HCT116 (cell line): ENCODE measurements at regions not wholly inside any gene's neighbourhood (a gene's known extent, or its start where the extent isn't known, plus 50 kb on each side); places are given as distances from the start of the nearest gene placed in this dataset.

Experiments
- ATAC-seq: fragments of 200-7000 bp; cut with Tn5 transposase; 2 replicates; pipeline ENCODE4 v1.9.1; 2020; ENCODE audit warnings: mild to moderate bottlenecking, moderate library complexity
- BruUV-seq: library from RNA; stranded (reverse); fragments of 400-500 nt; replicated peaks from 2 replicates; lab custom pipeline; 2021; lab: Mats Ljungman, UMichigan
- CTCF ChIA-PET: fragments of 300-600 bp; sonication (Branson Sonifier 250); formaldehyde crosslinking; loops from one replicate; lab custom pipeline; 2021; ENCODE audit warnings: antibody characterized with exemption; lab: Charles Lee
- POLR2A ChIA-PET: fragments of 300-600, 350-600 bp; sonication (Branson Sonifier 250); formaldehyde crosslinking; loops from one replicate; lab custom pipeline; 2021; ENCODE audit warnings: antibody characterized with exemption; lab: Charles Lee
- RAD21 ChIA-PET, 2 experiments: fragments of 300-600 bp; sonication (Branson Sonifier 250); formaldehyde crosslinking; loops; one replicate each; lab custom pipeline; 2023; ENCODE audit warnings: low total read pairs in 2 of 2; ENCODE audit not compliant: uncharacterized antibody in 2 of 2, unreplicated experiment in 2 of 2, low non-redundant PET in 1 of 2; lab: Charles Lee
- DNase-seq: peaks from one replicate; pipeline ENCODE4 v3.0.0-alpha.2; 2010; ENCODE audit warnings: low read depth, low spot score
- H2AFZ ChIP-seq: fragments of 200-600 bp; shearing (Covaris generic), sonication (generic); 2 replicates; pipeline ENCODE4 v1.6.1; 2017; ENCODE audit warnings: low read depth, mixed run types, mixed read lengths, antibody characterized with exemption, low read length; ENCODE audit not compliant: poor library complexity, severe bottlenecking
- H3K27ac ChIP-seq: 2 replicates; pipeline ENCODE4 v1.5.1; 2012; ENCODE audit warnings: low read depth, low read length
- H3K27me3 ChIP-seq: fragments of 200-600 bp; sonication (generic); 2 replicates; pipeline ENCODE4 v1.6.1; 2016; ENCODE audit warnings: mixed run types, low read length, mixed read lengths; ENCODE audit not compliant: insufficient read depth
- H3K36me3 ChIP-seq, 2 experiments: fragments of 200-500 bp in 1 of 2; fragments of 200-600 bp in 1 of 2; sonication (Bioruptor generic) in 1 of 2; sonication (generic) in 1 of 2; 2 replicates each; pipeline versions ENCODE4 v1.5.1 to v1.6.1; 2014 to 2016; ENCODE audit warnings: low read length in 2 of 2, inconsistent platforms in 1 of 2, mixed read lengths in 1 of 2, mixed run types in 1 of 2; ENCODE audit not compliant: insufficient read depth in 2 of 2, control insufficient read depth in 1 of 2
- H3K4me1 ChIP-seq, 2 experiments: fragments of 200-600 bp in 1 of 2; sonication (generic) in 1 of 2; 2 replicates each; pipeline versions ENCODE4 v1.5.1 to v1.6.1; 2012 to 2017; ENCODE audit warnings: low read length in 2 of 2, inconsistent platforms in 1 of 2, mild to moderate bottlenecking in 1 of 2, mixed read lengths in 1 of 2, mixed run types in 1 of 2, moderate library complexity in 1 of 2; ENCODE audit not compliant: insufficient read depth in 2 of 2, control insufficient read depth in 1 of 2
- H3K4me2 ChIP-seq: fragments of 200-600 bp; sonication (generic); 2 replicates; pipeline ENCODE4 v1.6.1; 2017; ENCODE audit warnings: mixed run types, low read length, mixed read lengths
- H3K4me3 ChIP-seq, 2 experiments: fragments of 200-600 bp in 1 of 2; sonication (generic) in 1 of 2; replicated peaks in 1 of 2; 2 replicates each; pipeline ENCODE4 v1.5.1; 2011 to 2016; ENCODE audit warnings: low read length in 2 of 2, control low read depth in 1 of 2, low read depth in 1 of 2, mild to moderate bottlenecking in 1 of 2, mixed read lengths in 1 of 2, mixed run types in 1 of 2
- H3K79me2 ChIP-seq: fragments of 200-600 bp; sonication (generic); 2 replicates; pipeline ENCODE4 v1.6.1; 2017; ENCODE audit warnings: mild to moderate bottlenecking, mixed run types, low read length, moderate library complexity, mixed read lengths; ENCODE audit not compliant: insufficient read depth
- H3K9ac ChIP-seq: fragments of 200-600 bp; sonication (generic); 2 replicates; pipeline ENCODE4 v1.6.1; 2016; ENCODE audit warnings: low read length, mixed read lengths
- H3K9me2 ChIP-seq: fragments of 200-600 bp; sonication (generic), shearing (Covaris generic); 2 replicates; pipeline ENCODE4 v1.6.1; 2017; ENCODE audit warnings: mixed run types, mild to moderate bottlenecking, moderate library complexity; ENCODE audit not compliant: insufficient read depth
- H3K9me3 ChIP-seq, 2 experiments: fragments of 200-500 bp in 1 of 2; fragments of 200-600 bp in 1 of 2; sonication (Bioruptor generic) in 1 of 2; sonication (generic) in 1 of 2; 2 replicates each; pipeline ENCODE4 v1.6.1; 2014 to 2017; ENCODE audit warnings: low read length in 2 of 2, mixed read lengths in 2 of 2, inconsistent platforms in 1 of 2, low read depth in 1 of 2, mild to moderate bottlenecking in 1 of 2, mixed run types in 1 of 2, moderate library complexity in 1 of 2; ENCODE audit not compliant: control insufficient read depth in 1 of 2, insufficient read depth in 1 of 2
- H4K20me1 ChIP-seq: fragments of 200-600 bp; sonication (generic), shearing (Covaris generic); 2 replicates; pipeline ENCODE4 v1.6.1; 2017; ENCODE audit warnings: mixed run types, mild to moderate bottlenecking, moderate library complexity; ENCODE audit not compliant: insufficient read depth
- CEBPB ChIP-seq: IDR thresholded peaks from 2 replicates; pipeline ENCODE4 v1.6.1; 2012; ENCODE audit warnings: low read depth
- EGR1 ChIP-seq: IDR thresholded peaks from 2 replicates; pipeline ENCODE4 v1.6.1; 2012; ENCODE audit warnings: low read depth
- EZH2 ChIP-seq: fragments of 200-600 bp; sonication (generic); IDR thresholded peaks from 2 replicates; pipeline ENCODE4 v1.6.1; 2017; ENCODE audit warnings: antibody characterized with exemption, mixed run types
- FOSL1 ChIP-seq: IDR thresholded peaks from 2 replicates; pipeline ENCODE4 v1.6.1; 2012; ENCODE audit warnings: low read depth
- REST ChIP-seq: IDR thresholded peaks from 2 replicates; pipeline ENCODE4 v1.6.1; 2012; ENCODE audit warnings: low read depth
- SIN3A ChIP-seq: IDR thresholded peaks from 2 replicates; pipeline ENCODE4 v1.6.1; 2012; ENCODE audit warnings: low read depth
- TCF7L2 ChIP-seq: IDR thresholded peaks from 2 replicates; pipeline ENCODE4 v1.7.0; 2011; ENCODE audit warnings: borderline replicate concordance, inconsistent platforms; ENCODE audit not compliant: insufficient read depth, insufficient read length; ENCODE audit errors: extremely low read depth
- ZFX ChIP-seq: fragments of 450-650 bp; IDR thresholded peaks from 2 replicates; pipeline ENCODE4 v1.6.1; 2017
- ZNF274 ChIP-seq: fragments of 200-500 bp; sonication (Bioruptor generic); IDR thresholded peaks from 2 replicates; pipeline ENCODE4 v1.6.1; 2014; ENCODE audit warnings: mild to moderate bottlenecking, low read depth, low read length, inconsistent platforms
- intact Hi-C: fragments of 100-400 bp; cut with micrococcal nuclease; formaldehyde crosslinking; loops from 2 replicates; pipeline ENCODE4 v1.10.0; 2022
- TF ChIP-seq, protein P1 (sequence below): IDR thresholded peaks from 2 replicates; pipeline ENCODE4 v1.6.1; 2012

DNA sequence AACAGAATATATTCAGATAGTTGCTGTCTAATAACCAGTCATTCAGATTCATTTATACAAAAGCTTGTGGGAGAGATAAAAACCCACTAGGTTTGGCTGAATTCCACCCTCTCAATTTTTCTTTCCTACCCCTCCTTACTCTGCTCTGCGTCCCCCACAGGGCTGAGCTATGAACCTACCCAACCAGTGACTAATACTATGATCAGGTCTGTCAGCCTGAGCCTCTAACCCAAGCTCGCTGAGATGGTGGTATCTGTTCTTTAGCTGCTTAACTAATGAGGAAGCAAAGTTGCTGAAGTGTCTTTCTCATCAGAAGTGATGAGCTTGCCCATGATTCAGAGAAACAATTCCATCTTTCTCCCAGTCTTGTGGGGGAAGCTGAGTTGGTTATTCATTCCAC, 248.7 kb upstream of the GPR26 start:
- H3K9me2 ChIP-seq = no peaks in the 10 kb centered on the region
- no peaks in the 10 kb centered on the region for H3K9me3 ChIP-seq
- no peaks in the 10 kb centered on the region for H3K79me2 ChIP-seq
- TF ChIP-seq TCF7L2 = no peak
- no peak for TF ChIP-seq SIN3A
- no peak for TF ChIP-seq EZH2
- TF ChIP-seq FOSL1 = no peak
- no peak for TF ChIP-seq EGR1
- no peak for TF ChIP-seq ZNF274
- TF ChIP-seq CEBPB = no peak
- TF ChIP-seq REST = no peak
- TF ChIP-seq, protein P1, sequence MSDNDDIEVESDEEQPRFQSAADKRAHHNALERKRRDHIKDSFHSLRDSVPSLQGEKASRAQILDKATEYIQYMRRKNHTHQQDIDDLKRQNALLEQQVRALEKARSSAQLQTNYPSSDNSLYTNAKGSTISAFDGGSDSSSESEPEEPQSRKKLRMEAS = no peak
- no peak for TF ChIP-seq ZFX
- CTCF ChIA-PET = no interaction called here
- no peaks in the 10 kb centered on the region for H4K20me1 ChIP-seq
- H3K4me2 ChIP-seq = no peak overlapping the region
- DNase-seq (no peak), ATAC-seq (no peak)
- no peak overlapping the region for H3K4me3 ChIP-seq
- H3K4me1 ChIP-seq = no peaks in the 10 kb centered on the region
- H3K27ac ChIP-seq = no peak overlapping the region
- H2AFZ ChIP-seq = no peak overlapping the region
- RAD21 ChIA-PET = no interaction called here
- H3K9ac ChIP-seq = no peak overlapping the region
- BruUV-seq = no TSS peak
- POLR2A ChIA-PET = no interaction called here
- no peaks in the 10 kb centered on the region for H3K36me3 ChIP-seq
- H3K27me3 ChIP-seq = no peaks in the 10 kb centered on the region
- intact Hi-C loops = no loop called here
